DND-41 (cell line): ENCODE measurements at regions not wholly inside any gene's neighbourhood (a gene's known extent, or its start where the extent isn't known, plus 50 kb on each side); places are given as distances from the start of the nearest gene placed in this dataset.

Experiments used
- CTCF ChIP-seq: IDR thresholded peaks from 2 replicates; pipeline ENCODE4 v1.5.1; 2012; ENCODE audit warnings: borderline replicate concordance, low read length, moderate library complexity, mild to moderate bottlenecking; ENCODE audit not compliant: poor library complexity, severe bottlenecking; ENCODE audit errors: extremely low read depth
- EZH2 ChIP-seq: IDR thresholded peaks from 3 replicates; pipeline ENCODE4 v1.6.1; 2012; ENCODE audit warnings: borderline replicate concordance, low read depth, mild to moderate bottlenecking, moderate library complexity, low read length, inconsistent platforms; ENCODE audit not compliant: severe bottlenecking

DNA sequence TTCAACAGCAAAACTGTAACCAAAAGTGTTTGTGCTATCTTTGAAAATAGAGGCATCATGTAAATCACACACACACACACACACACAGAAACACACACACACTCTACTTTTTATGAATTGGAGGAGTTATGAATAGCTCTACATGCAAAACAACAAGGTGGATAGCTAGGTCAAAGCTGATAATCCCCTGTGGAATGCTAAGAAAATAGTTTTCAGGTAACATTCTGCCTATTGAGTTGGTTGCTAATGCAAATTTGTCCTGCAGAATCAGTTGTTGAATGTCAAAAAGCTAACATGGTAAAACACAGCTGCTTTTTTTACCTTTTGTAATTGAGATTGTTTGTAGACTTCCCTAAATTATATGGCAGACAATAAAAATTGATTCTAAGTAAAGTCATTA is 1658.4 kb upstream of the RAG2 start:
- TF ChIP-seq CTCF, result no peak
- no peak for TF ChIP-seq EZH2
